Caco-2 (cell line): ENCODE measurements at regions not wholly inside any gene's neighbourhood (a gene's known extent, or its start where the extent isn't known, plus 50 kb on each side); places are given as distances from the start of the nearest gene placed in this dataset.

Source experiments
- BruUV-seq: library from RNA; stranded (reverse); fragments of 400-500 nt; replicated peaks from 2 replicates; lab custom pipeline; 2021; lab: Mats Ljungman, UMichigan
- CTCF ChIA-PET: fragments of 300-600 bp; sonication (Branson Sonifier 250); formaldehyde crosslinking; loops from one replicate; lab custom pipeline; 2022; ENCODE audit warnings: antibody characterized with exemption; lab: Charles Lee
- POLR2A ChIA-PET: fragments of 300-600 bp; sonication (Branson Sonifier 250); formaldehyde crosslinking; loops from one replicate; lab custom pipeline; 2022; ENCODE audit warnings: antibody characterized with exemption; lab: Charles Lee
- DNase-seq, 2 experiments: peaks; one replicate each; pipeline versions ENCODE4 v3.0.0 to v3.0.0-alpha.2; 2020 to 2022
- H3K27me3 ChIP-seq: replicated peaks from 2 replicates; pipeline ENCODE4 v1.6.0; 2011; ENCODE audit warnings: low read length; ENCODE audit not compliant: control insufficient read depth, insufficient read depth
- H3K36me3 ChIP-seq: 2 replicates; pipeline ENCODE4 v1.5.1; 2011; ENCODE audit warnings: low read length; ENCODE audit not compliant: control insufficient read depth, insufficient read depth
- H3K4me1 ChIP-seq: fragments of 250-450 bp; sonication (Bioruptor Pico); 2 replicates; pipeline ENCODE4 v1.5.1; 2020; ENCODE audit warnings: mild to moderate bottlenecking
- H3K4me3 ChIP-seq: 2 replicates; pipeline ENCODE4 v1.5.1; 2011; ENCODE audit warnings: low read depth, mild to moderate bottlenecking, control low read depth, low read length
- H3K9me3 ChIP-seq: fragments of 250-450 bp; sonication (Bioruptor Pico); 2 replicates; pipeline ENCODE4 v1.5.1; 2020; ENCODE audit warnings: mild to moderate bottlenecking, moderate library complexity
- H3K27ac Mint-ChIP-seq: one replicate; pipeline ENCODE4 v1.8.0; 2022; ENCODE audit warnings: mixed read lengths; ENCODE audit not compliant: unreplicated experiment
- H3K27me3 Mint-ChIP-seq: one replicate; pipeline ENCODE4 v1.8.0; 2022; ENCODE audit warnings: mixed read lengths; ENCODE audit not compliant: insufficient read depth, unreplicated experiment
- H3K36me3 Mint-ChIP-seq: one replicate; pipeline ENCODE4 v1.8.0; 2022; ENCODE audit warnings: mild to moderate bottlenecking, mixed read lengths; ENCODE audit not compliant: insufficient read depth, unreplicated experiment
- H3K4me1 Mint-ChIP-seq: one replicate; pipeline ENCODE4 v1.8.0; 2022; ENCODE audit warnings: low read depth, mixed read lengths; ENCODE audit not compliant: unreplicated experiment
- H3K4me3 Mint-ChIP-seq: one replicate; pipeline ENCODE4 v1.8.0; 2022; ENCODE audit warnings: mild to moderate bottlenecking, moderate library complexity, mixed read lengths; ENCODE audit not compliant: unreplicated experiment
- H3K9me3 Mint-ChIP-seq: one replicate; pipeline ENCODE4 v1.8.0; 2022; ENCODE audit warnings: mixed read lengths; ENCODE audit not compliant: unreplicated experiment
- CTCF ChIP-seq, 2 experiments: fragments of 200-600 bp in 1 of 2; IDR thresholded peaks; 1 replicate in 1 of 2; 2 replicates in 1 of 2; pipeline versions ENCODE4 v1.5.1 to v1.8.0; 2011 to 2022; ENCODE audit warnings: antibody characterized with exemption in 1 of 2, control low read depth in 1 of 2, inconsistent platforms in 1 of 2, low read depth in 1 of 2, low read length in 1 of 2, mild to moderate bottlenecking in 1 of 2, moderate library complexity in 1 of 2; ENCODE audit not compliant: insufficient read depth in 1 of 2, severe bottlenecking in 1 of 2, unreplicated experiment in 1 of 2
- intact Hi-C: fragments of 100-400 bp; cut with micrococcal nuclease; formaldehyde crosslinking; loops from one replicate; pipeline ENCODE4 v1.10.0; 2022; ENCODE audit not compliant: unreplicated experiment

GRCh38 chr6:118712969-118713368 lies 61.6 kb upstream of the CEP85L start:
- H3K4me1 Mint-ChIP-seq, result no peaks in the 10 kb centered on the region
- no peaks in the 10 kb centered on the region for H3K9me3 Mint-ChIP-seq
- Histone ChIP-seq H3K4me3 (no peak overlapping the region), H3K36me3 (no peaks in the 10 kb centered on the region), H3K9me3 (no peaks in the 10 kb centered on the region), H3K4me1 (no peaks in the 10 kb centered on the region), H3K27me3 (no peaks in the 10 kb centered on the region)
- TF ChIP-seq CTCF (IDR thresholded peaks at IDR 0.05; ENCODE audit: insufficient read depth in 1 of 2, low read depth in 1 of 2, low read length in 1 of 2, severe bottlenecking in 1 of 2, unreplicated experiment in 1 of 2), result no peak
- H3K27me3 Mint-ChIP-seq, result peaks cover 10% of the 10 kb centered on the region
- H3K27ac Mint-ChIP-seq, result no peak overlapping the region
- ChIA-PET CTCF (no interaction called here), POLR2A (no interaction called here)
- DNase-seq, result no peak
- no TSS peak for BruUV-seq
- H3K36me3 Mint-ChIP-seq, result no peaks in the 10 kb centered on the region
- H3K4me3 Mint-ChIP-seq, result no peak overlapping the region
- intact Hi-C loops, result no loop called here

- no peak for DNase-seq
- intact Hi-C loops, result no loop called here
- H3K27ac Mint-ChIP-seq, result no peak overlapping the region
- no peaks in the 10 kb centered on the region for H3K9me3 Mint-ChIP-seq
- Histone ChIP-seq H3K4me1 (no peaks in the 10 kb centered on the region), H3K4me3 (no peak overlapping the region), H3K9me3 (no peaks in the 10 kb centered on the region), H3K27me3 (no peaks in the 10 kb centered on the region), H3K36me3 (no peaks in the 10 kb centered on the region)
- TF ChIP-seq CTCF (IDR thresholded peaks at IDR 0.05; ENCODE audit: insufficient read depth in 1 of 2, low read depth in 1 of 2, low read length in 1 of 2, severe bottlenecking in 1 of 2, unreplicated experiment in 1 of 2), result no peak
- no peaks in the 10 kb centered on the region for H3K36me3 Mint-ChIP-seq
- no TSS peak for BruUV-seq
- H3K4me1 Mint-ChIP-seq, result peaks cover 6% of the 10 kb centered on the region
- H3K4me3 Mint-ChIP-seq, result no peak overlapping the region
- ChIA-PET CTCF (no interaction called here), POLR2A (no interaction called here)
- H3K27me3 Mint-ChIP-seq, result peaks cover 16% of the 10 kb centered on the region
Measured at GRCh38 chr6:118710616-118711015, 59.2 kb upstream of the CEP85L start.

- no peak overlapping the region for H3K4me3 Mint-ChIP-seq
Measured at GRCh38 chr6:118709859-118710350, 58.5 kb upstream of the CEP85L start.

More at GRCh38 chr6:118709859-118710350, 58.5 kb upstream of the CEP85L start:
- ChIA-PET POLR2A (no interaction called here), CTCF (no interaction called here)
- Mint-ChIP-seq H3K27ac (no peak overlapping the region), H3K4me1 (peaks cover 6% of the 10 kb centered on the region), H3K36me3 (no peaks in the 10 kb centered on the region), H3K9me3 (no peaks in the 10 kb centered on the region), H3K27me3 (peaks cover 18% of the 10 kb centered on the region)
- H3K4me1 ChIP-seq, result no peaks in the 10 kb centered on the region
- no peak overlapping the region for H3K4me3 ChIP-seq
- H3K9me3 ChIP-seq, result no peaks in the 10 kb centered on the region
- no peaks in the 10 kb centered on the region for H3K36me3 ChIP-seq
- no peak for TF ChIP-seq CTCF (IDR thresholded peaks at IDR 0.05; ENCODE audit: insufficient read depth in 1 of 2, low read depth in 1 of 2, low read length in 1 of 2, severe bottlenecking in 1 of 2, unreplicated experiment in 1 of 2)
- no TSS peak for BruUV-seq
- intact Hi-C loops, result no loop called here
- DNase-seq, result no peak
- H3K27me3 ChIP-seq, result no peaks in the 10 kb centered on the region
